ENCODE measurements at regions not wholly inside any gene's neighbourhood (a gene's known extent, or its start where the extent isn't known, plus 50 kb on each side); places are given as distances from the start of the nearest gene placed in this dataset.
A peak's percentile ranks its signal among the peaks of the same experiment; 100 is the strongest.

DNA sequence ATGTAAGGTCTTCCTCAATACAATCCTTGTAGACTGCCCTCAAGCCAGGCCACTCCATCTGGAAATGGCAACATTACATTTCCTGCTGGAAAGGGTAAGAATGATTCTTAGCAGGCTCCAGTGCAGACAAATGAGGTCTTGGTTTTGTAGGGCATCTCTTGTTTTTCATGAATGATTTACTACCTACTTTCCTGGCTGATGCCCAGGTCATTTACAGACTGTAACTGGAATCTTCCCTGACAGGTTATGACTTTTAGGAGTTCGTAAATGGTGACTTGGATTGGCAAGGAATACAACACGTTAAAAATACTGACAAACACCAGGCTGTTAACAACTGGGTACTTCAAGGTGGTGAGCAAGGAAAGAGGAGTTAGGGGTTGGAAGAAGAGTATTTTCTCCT, 510.5 kb upstream of the TNC start:
- Histone ChIP-seq H2AFZ (ENCODE audit: low read length, unreplicated experiment) (no peak overlapping the region), H3K27ac (ENCODE audit: low read depth, low read length) (no peak overlapping the region), H3K27me3 (ENCODE audit: insufficient read depth, low read length) (no peaks in the 10 kb centered on the region), H3K4me3 (ENCODE audit: low read depth, low read length) (no peak overlapping the region), H3K79me2 (ENCODE audit: control insufficient read depth, insufficient read depth, low read length, unreplicated experiment) (no peaks in the 10 kb centered on the region), H3K4me1 (ENCODE audit: control insufficient read depth, insufficient read depth, low read length, unreplicated experiment) (peaks cover 20% of the 10 kb centered on the region), H3K36me3 (ENCODE audit: insufficient read depth, low read length) (no peaks in the 10 kb centered on the region)

DNA sequence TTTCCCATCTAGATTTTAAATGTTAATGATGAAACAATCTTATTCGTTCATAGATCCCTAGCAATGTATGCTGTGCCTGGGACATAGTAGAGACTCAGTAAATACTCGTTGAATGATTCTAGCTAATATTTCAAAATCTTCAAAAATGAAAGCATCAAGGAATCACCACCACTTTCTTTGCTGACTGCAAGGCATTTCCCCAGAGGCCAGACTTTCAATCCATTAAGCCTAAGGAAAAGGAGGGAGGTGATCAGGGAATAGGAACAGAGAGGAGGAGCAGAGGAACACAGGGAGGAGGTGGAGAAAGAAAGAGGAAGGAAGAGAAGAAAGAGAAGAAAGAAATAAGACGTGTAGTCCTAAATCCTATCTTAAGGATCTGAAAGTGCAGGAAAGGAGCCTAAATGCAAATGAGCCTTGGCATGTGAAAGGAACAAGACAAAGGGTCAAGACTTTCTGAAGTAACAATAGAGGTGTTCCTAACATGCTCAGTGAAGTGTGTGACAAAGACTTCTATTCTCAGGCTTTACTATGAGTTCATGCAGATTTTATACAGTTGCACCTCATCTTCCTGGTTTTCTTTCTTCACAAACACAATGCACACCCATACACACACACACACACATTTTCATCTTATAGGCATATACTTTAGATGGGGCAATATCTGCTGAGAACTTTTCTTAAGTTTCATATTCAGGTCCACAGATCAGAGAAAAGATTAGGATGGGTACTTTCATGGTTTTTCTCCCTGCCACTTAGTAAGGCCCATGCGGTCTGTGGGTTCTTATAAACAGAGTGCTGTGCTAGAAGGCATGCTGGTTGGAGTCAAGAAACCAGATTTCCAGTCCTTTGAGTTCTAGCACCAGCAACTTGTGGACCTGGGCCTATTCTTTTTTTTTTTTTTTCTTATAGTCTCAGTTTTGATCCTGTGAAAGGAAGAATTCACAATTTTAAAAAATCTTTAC, 512.2 kb upstream of the TNC start:
- no peaks in the 10 kb centered on the region for H3K27me3 ChIP-seq (ENCODE audit: insufficient read depth, low read length)

DNA sequence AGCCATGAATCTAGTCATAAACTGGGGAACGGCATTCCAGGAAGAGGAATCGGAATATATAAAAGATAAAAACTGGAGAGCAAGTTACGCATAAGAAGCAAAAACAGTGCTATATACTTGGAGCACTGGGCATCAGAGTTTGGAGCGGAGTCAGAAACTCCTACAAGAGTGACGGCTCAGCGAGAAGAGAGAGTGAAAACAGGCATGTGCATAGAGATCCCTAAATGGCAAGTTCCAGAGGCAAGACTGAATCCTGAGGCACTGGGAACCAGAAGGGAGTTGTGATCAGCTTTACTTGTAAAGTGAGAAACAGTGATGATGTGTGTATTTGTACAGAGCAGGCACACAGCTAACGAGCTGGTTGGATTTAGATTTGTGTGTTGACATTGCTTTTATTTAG, 514.4 kb upstream of the TNC start:
- Histone ChIP-seq H3K79me2 (ENCODE audit: control insufficient read depth, insufficient read depth, low read length, unreplicated experiment) (no peaks in the 10 kb centered on the region), H2AFZ (ENCODE audit: low read length, unreplicated experiment) (no peak overlapping the region), H3K27ac (ENCODE audit: low read depth, low read length) (no peak overlapping the region), H3K36me3 (ENCODE audit: insufficient read depth, low read length) (no peaks in the 10 kb centered on the region), H3K4me3 (ENCODE audit: low read depth, low read length) (no peak overlapping the region), H3K4me1 (ENCODE audit: control insufficient read depth, insufficient read depth, low read length, unreplicated experiment) (peaks cover 21% of the 10 kb centered on the region), H3K27me3 (ENCODE audit: insufficient read depth, low read length) (no peaks in the 10 kb centered on the region)

More for the DNA sequence above, 512.2 kb upstream of the TNC start:
- no peaks in the 10 kb centered on the region for H3K36me3 ChIP-seq (ENCODE audit: insufficient read depth, low read length)
- H2AFZ ChIP-seq (ENCODE audit: low read length, unreplicated experiment) = peak overlapping the region; percentile 34
- H3K4me1 ChIP-seq (ENCODE audit: control insufficient read depth, insufficient read depth, low read length, unreplicated experiment) = peaks cover 20% of the 10 kb centered on the region
- no peaks in the 10 kb centered on the region for H3K79me2 ChIP-seq (ENCODE audit: control insufficient read depth, insufficient read depth, low read length, unreplicated experiment)
- H3K27ac ChIP-seq (ENCODE audit: low read depth, low read length) = peak overlapping the region; percentile 1; the same call in 1 of the 2 replicates
- H3K4me3 ChIP-seq (ENCODE audit: low read depth, low read length) = no peak overlapping the region

DNA sequence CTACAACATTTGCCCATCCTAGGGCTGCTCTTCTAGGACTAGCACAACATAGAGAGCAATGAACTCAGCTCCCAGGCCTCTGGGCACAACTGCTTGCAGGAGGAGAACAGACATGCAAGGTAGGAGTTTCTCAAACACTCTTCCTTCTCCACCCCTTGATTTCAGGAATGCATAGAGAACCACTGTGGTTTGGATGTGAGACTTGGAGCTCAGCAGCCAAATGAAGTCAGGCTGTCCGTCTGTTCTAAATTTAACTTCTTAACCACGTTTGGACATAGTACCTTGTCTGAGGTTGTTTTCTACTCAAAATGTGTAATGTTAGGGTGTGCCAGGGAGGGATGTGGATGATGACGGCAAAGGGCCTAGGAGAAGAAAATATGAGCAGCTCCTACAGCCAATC, 515.1 kb upstream of the TNC start:
- H3K79me2 ChIP-seq (ENCODE audit: control insufficient read depth, insufficient read depth, low read length, unreplicated experiment) = no peaks in the 10 kb centered on the region
- H3K27me3 ChIP-seq (ENCODE audit: insufficient read depth, low read length) = no peaks in the 10 kb centered on the region
- H3K27ac ChIP-seq (ENCODE audit: low read depth, low read length) = no peak overlapping the region
- H3K4me3 ChIP-seq (ENCODE audit: low read depth, low read length) = no peak overlapping the region
- no peak overlapping the region for H2AFZ ChIP-seq (ENCODE audit: low read length, unreplicated experiment)
- no peaks in the 10 kb centered on the region for H3K36me3 ChIP-seq (ENCODE audit: insufficient read depth, low read length)
- H3K4me1 ChIP-seq (ENCODE audit: control insufficient read depth, insufficient read depth, low read length, unreplicated experiment) = peaks cover 23% of the 10 kb centered on the region

DNA sequence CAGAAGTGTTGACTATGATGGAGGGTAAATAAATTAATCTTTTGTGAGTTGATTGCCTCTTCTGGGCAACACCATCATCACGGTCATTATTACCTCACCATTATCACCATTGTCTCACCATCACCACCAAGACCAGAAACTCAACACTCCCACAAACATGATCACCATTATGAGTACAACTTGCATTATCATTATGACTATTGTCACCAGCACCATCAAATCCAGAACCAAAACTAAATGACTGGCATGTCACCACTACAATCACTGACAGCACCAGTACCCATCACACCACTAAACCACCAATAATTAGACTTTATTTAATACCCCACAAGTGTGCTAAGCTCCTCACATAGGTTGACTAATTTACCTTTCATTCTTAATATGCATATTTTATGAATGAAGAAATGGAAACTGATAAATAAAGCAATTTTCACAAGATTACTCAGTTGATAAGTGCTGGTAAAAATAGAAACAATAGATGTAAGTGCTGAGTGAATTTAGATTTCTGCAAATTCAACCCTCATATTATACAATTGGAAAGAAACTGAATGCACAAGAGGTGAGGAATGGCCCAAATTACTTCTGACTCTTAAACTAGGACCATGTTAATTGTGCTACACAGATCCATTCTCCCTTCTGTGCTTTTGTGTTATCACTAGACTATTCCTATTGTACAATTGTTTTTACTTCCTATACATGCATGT, 517.8 kb upstream of the PAPPA start:
- Histone ChIP-seq H3K27me3 (ENCODE audit: insufficient read depth, low read length) (no peaks in the 10 kb centered on the region), H3K36me3 (ENCODE audit: insufficient read depth, low read length) (no peaks in the 10 kb centered on the region), H3K4me3 (ENCODE audit: low read depth, low read length) (no peak overlapping the region), H3K27ac (ENCODE audit: low read depth, low read length) (no peak overlapping the region), H2AFZ (ENCODE audit: low read length, unreplicated experiment) (no peak overlapping the region), H3K79me2 (ENCODE audit: control insufficient read depth, insufficient read depth, low read length, unreplicated experiment) (no peaks in the 10 kb centered on the region), H3K4me1 (ENCODE audit: control insufficient read depth, insufficient read depth, low read length, unreplicated experiment) (peaks cover 22% of the 10 kb centered on the region)

DNA sequence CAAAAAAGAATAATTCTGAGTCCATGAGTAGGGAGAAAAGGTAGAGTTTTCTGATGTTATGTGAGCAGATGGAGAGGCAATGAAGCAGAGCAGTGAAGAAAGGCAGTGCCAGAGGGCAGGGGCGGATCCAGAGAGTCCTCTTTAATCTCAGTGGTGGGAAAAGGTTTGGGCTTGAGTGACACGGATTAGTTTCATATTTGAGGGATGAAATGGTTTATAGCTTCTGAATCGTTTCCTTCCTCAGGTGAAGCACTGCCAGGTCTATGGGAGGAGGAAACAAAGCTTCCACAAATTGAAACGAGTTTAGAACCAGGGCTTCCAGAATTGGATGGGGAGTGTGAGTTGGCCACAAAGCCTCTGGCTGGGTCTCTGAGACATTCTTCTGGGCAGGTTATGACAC, 517.0 kb upstream of the PAPPA start:
- H2AFZ ChIP-seq (ENCODE audit: low read length, unreplicated experiment) = no peak overlapping the region
- H3K27me3 ChIP-seq (ENCODE audit: insufficient read depth, low read length) = no peaks in the 10 kb centered on the region
- H3K36me3 ChIP-seq (ENCODE audit: insufficient read depth, low read length) = no peaks in the 10 kb centered on the region

DNA sequence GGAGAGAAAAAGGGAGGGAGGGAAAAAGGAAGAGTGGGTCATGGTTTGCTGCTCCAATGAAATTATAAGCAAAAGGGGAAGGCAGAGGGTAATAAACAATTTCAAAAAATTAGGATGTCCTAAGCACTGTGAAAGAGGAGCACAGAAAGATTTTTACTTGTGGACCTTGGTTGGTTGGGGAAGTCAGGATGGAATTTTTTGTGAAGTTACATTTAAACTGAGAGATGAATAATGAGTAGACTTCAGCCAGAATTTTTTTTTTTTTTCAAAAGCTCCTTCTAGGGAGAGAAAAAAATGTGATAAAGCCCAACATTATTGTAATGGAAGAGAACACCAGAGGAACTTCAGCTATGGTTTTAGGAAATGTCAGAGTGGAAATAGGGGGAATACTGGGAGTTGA, 515.9 kb upstream of the PAPPA start:
- Histone ChIP-seq H3K4me1 (ENCODE audit: control insufficient read depth, insufficient read depth, low read length, unreplicated experiment) (peaks cover 40% of the 10 kb centered on the region), H2AFZ (ENCODE audit: low read length, unreplicated experiment) (no peak overlapping the region), H3K27ac (ENCODE audit: low read depth, low read length) (no peak overlapping the region)

More for the DNA sequence above, 517.0 kb upstream of the PAPPA start:
- no peak overlapping the region for H3K4me3 ChIP-seq (ENCODE audit: low read depth, low read length)
- H3K27ac ChIP-seq (ENCODE audit: low read depth, low read length) = no peak overlapping the region
- no peaks in the 10 kb centered on the region for H3K79me2 ChIP-seq (ENCODE audit: control insufficient read depth, insufficient read depth, low read length, unreplicated experiment)
- H3K4me1 ChIP-seq (ENCODE audit: control insufficient read depth, insufficient read depth, low read length, unreplicated experiment) = peaks cover 29% of the 10 kb centered on the region

DNA sequence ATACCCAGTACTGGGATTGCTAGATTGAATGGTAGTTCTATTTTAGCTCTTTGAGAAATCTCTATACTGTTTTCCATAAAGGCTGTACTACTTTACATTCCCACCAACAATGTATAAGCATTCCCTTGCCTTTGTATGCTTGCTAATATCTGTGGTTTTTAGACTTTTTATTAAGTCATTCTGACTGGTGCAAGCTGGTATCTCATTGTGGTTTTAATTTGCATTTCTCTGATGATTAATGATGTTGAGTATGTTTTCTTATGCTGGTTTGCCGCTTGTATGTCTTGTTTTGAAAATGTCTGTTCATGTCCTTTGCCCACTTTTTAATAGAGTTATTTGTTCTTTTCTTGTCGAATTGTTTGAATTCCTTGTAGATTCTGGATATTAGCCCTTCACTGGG, 512.7 kb upstream of the PAPPA start:
- no peak overlapping the region for H2AFZ ChIP-seq (ENCODE audit: low read length, unreplicated experiment)
- H3K4me1 ChIP-seq (ENCODE audit: control insufficient read depth, insufficient read depth, low read length, unreplicated experiment) = peaks cover 61% of the 10 kb centered on the region
- H3K36me3 ChIP-seq (ENCODE audit: insufficient read depth, low read length) = no peaks in the 10 kb centered on the region
- H3K79me2 ChIP-seq (ENCODE audit: control insufficient read depth, insufficient read depth, low read length, unreplicated experiment) = no peaks in the 10 kb centered on the region
- H3K4me3 ChIP-seq (ENCODE audit: low read depth, low read length) = peak overlapping the region; percentile 5; the same call in 1 of the 2 replicates
- peak overlapping the region; percentile 96 for H3K27ac ChIP-seq (ENCODE audit: low read depth, low read length)
- no peaks in the 10 kb centered on the region for H3K27me3 ChIP-seq (ENCODE audit: insufficient read depth, low read length)

More for the DNA sequence above, 515.9 kb upstream of the PAPPA start:
- H3K36me3 ChIP-seq (ENCODE audit: insufficient read depth, low read length) = no peaks in the 10 kb centered on the region
- no peaks in the 10 kb centered on the region for H3K79me2 ChIP-seq (ENCODE audit: control insufficient read depth, insufficient read depth, low read length, unreplicated experiment)
- no peaks in the 10 kb centered on the region for H3K27me3 ChIP-seq (ENCODE audit: insufficient read depth, low read length)
- no peak overlapping the region for H3K4me3 ChIP-seq (ENCODE audit: low read depth, low read length)

DNA sequence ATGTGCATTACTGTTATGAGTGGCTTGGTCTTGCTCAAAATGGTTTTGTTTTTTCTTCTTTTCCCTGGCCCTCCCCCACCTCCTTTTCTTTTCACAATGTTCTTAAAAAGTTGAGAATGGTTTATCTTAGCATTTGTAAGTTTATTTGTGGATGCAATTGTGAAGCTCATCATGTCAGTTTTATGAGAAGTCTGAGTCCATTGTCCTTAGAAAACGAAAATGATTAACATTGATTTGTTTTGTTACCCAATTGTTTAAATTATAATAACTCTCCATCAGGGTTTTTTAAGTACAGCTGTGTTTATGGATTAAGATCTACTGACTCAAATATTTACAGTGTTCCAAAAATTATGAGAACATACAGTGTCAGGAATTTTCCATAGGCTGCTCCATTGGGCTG, 511.3 kb upstream of the PAPPA start:
- Histone ChIP-seq H3K36me3 (ENCODE audit: insufficient read depth, low read length) (no peaks in the 10 kb centered on the region), H2AFZ (ENCODE audit: low read length, unreplicated experiment) (no peak overlapping the region), H3K27me3 (ENCODE audit: insufficient read depth, low read length) (no peaks in the 10 kb centered on the region), H3K27ac (ENCODE audit: low read depth, low read length) (peak overlapping the region; percentile 96), H3K4me1 (ENCODE audit: control insufficient read depth, insufficient read depth, low read length, unreplicated experiment) (peaks cover 61% of the 10 kb centered on the region), H3K79me2 (ENCODE audit: control insufficient read depth, insufficient read depth, low read length, unreplicated experiment) (no peaks in the 10 kb centered on the region), H3K4me3 (ENCODE audit: low read depth, low read length) (no peak overlapping the region)

DNA sequence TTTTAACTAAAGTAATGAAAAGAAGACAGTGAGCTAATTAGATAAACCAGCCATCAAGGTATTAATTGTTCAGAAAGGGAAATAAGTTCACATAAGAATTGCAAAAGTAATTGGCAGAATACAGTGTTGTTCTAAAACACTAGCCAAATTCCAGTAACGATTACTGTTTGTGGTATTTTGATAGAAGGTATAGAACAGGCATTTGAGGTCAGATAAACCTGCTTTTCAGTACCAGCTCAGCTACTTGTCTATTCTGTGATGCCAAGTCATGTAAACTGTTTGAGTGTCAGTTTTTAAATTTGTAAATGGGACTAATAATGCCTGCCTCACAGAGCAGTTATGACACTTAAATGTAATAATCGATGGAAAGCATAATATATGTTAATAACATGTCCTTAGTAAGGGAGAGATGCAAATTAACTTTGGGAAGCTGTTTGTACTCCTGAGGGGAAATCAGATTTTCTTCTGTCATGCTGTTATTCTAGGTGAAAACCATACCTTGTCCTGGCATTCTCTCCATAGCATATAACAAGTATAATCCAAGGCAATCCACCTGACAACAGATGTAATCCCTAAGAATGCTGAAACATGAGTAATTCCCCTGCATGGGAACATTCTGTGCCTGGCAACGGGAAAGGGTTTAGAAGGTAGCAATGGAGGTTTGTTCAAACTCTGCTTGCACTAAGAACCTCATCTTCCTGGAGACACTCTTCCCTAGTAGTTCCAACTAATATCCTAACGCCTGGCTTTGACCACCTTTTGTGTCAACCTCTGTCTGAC, 509.5 kb upstream of the PAPPA start:
- no peak overlapping the region for H2AFZ ChIP-seq (ENCODE audit: low read length, unreplicated experiment)
- no peaks in the 10 kb centered on the region for H3K27me3 ChIP-seq (ENCODE audit: insufficient read depth, low read length)
- no peak overlapping the region for H3K4me3 ChIP-seq (ENCODE audit: low read depth, low read length)
- H3K79me2 ChIP-seq (ENCODE audit: control insufficient read depth, insufficient read depth, low read length, unreplicated experiment) = no peaks in the 10 kb centered on the region
- peaks cover 56% of the 10 kb centered on the region for H3K4me1 ChIP-seq (ENCODE audit: control insufficient read depth, insufficient read depth, low read length, unreplicated experiment)
- no peaks in the 10 kb centered on the region for H3K36me3 ChIP-seq (ENCODE audit: insufficient read depth, low read length)
- peak overlapping the region; percentile 96 for H3K27ac ChIP-seq (ENCODE audit: low read depth, low read length)
